Common myeloid progenitor, CD34-positive (primary cell): ENCODE measurements at regions not wholly inside any gene's neighbourhood (a gene's known extent, or its start where the extent isn't known, plus 50 kb on each side); places are given as distances from the start of the nearest gene placed in this dataset.

ENCODE experiments used
- CTCF ChIA-PET: fragments of 350-600 bp; sonication (Branson Sonifier 250); formaldehyde crosslinking; loops from one replicate; lab custom pipeline; 2021; ENCODE audit warnings: antibody characterized with exemption; lab: Charles Lee
- POLR2A ChIA-PET: fragments of 350-600 bp; sonication (Branson Sonifier 250); formaldehyde crosslinking; loops from one replicate; lab custom pipeline; 2021; ENCODE audit warnings: antibody characterized with exemption; lab: Charles Lee
- DNase-seq, 3 donors: peaks; one replicate each; pipeline versions ENCODE4 v3.0.0 to v3.0.0-alpha.2; 2013
- H3K27ac ChIP-seq, 2 experiments: 1 replicate in 1 of 2; 2 replicates in 1 of 2; pipeline ENCODE4 v1.7.0; 2013; ENCODE audit warnings: inconsistent platforms in 2 of 2, low read length in 2 of 2, mild to moderate bottlenecking in 2 of 2, low read depth in 1 of 2, moderate library complexity in 1 of 2; ENCODE audit not compliant: severe bottlenecking in 2 of 2, insufficient read depth in 1 of 2, poor library complexity in 1 of 2
- H3K27me3 ChIP-seq, 5 experiments: replicated peaks in 2 of 5; 1 replicate in 3 of 5; 2 replicates in 2 of 5; pipeline versions ENCODE4 v1.6.1 to v1.7.0; 2013; ENCODE audit warnings: low read length in 4 of 5, mild to moderate bottlenecking in 2 of 5, moderate library complexity in 2 of 5, inconsistent platforms in 1 of 5; ENCODE audit not compliant: insufficient read depth in 5 of 5, control insufficient read depth in 4 of 5
- H3K36me3 ChIP-seq, 4 experiments: 1 replicate in 2 of 4; 2 replicates in 2 of 4; pipeline versions ENCODE4 v1.6.1 to v1.7.0; 2013; ENCODE audit warnings: low read length in 3 of 4, control low read depth in 1 of 4, mild to moderate bottlenecking in 1 of 4; ENCODE audit not compliant: control insufficient read depth in 4 of 4, insufficient read depth in 4 of 4
- H3K4me1 ChIP-seq, 4 experiments: 1 replicate in 3 of 4; 2 replicates in 1 of 4; pipeline versions ENCODE4 v1.6.1 to v1.7.1; 2013; ENCODE audit warnings: low read length in 3 of 4, mild to moderate bottlenecking in 3 of 4, control low read depth in 1 of 4, inconsistent platforms in 1 of 4, moderate library complexity in 1 of 4; ENCODE audit not compliant: control insufficient read depth in 4 of 4, insufficient read depth in 4 of 4; ENCODE audit errors: control extremely low read depth in 1 of 4
- H3K4me3 ChIP-seq, 7 experiments: 1 replicate in 4 of 7; 2 replicates in 3 of 7; pipeline versions ENCODE4 v1.5.1 to v1.7.0; 2013; ENCODE audit warnings: mild to moderate bottlenecking in 7 of 7, low read length in 6 of 7, moderate library complexity in 6 of 7, inconsistent platforms in 2 of 7, low read depth in 2 of 7, control low read depth in 1 of 7; ENCODE audit not compliant: insufficient read depth in 4 of 7, control insufficient read depth in 1 of 7; ENCODE audit errors: extremely low read depth in 1 of 7
- H3K9me3 ChIP-seq, 5 experiments: 1 replicate in 4 of 5; 2 replicates in 1 of 5; pipeline versions ENCODE4 v1.6.1 to v1.7.1; 2013; ENCODE audit warnings: low read length in 4 of 5, mild to moderate bottlenecking in 2 of 5, inconsistent platforms in 1 of 5, low read depth in 1 of 5, moderate library complexity in 1 of 5; ENCODE audit not compliant: control insufficient read depth in 4 of 5, insufficient read depth in 2 of 5; ENCODE audit errors: control extremely low read depth in 1 of 5
- WGBS: methylation state at CpG from one replicate; pipeline ENCODE4 v1.1.5; 2013; ENCODE audit not compliant: insufficient coverage; 5-methylcytosine and 5-hydroxymethylcytosine counted together

- 100% methylated on average over 1 of the region's 2 CpGs for WGBS
- no peak overlapping the region for H3K27ac ChIP-seq
- ChIA-PET CTCF (interaction anchor here (1.0 kb wide), 1 partner anchor 9 kb away, joined by 3 read pairs; no protein-coding TSS in a partner anchor), POLR2A (no interaction called here)
- H3K9me3 ChIP-seq: no peaks in the 10 kb centered on the region
- no peaks in the 10 kb centered on the region for H3K36me3 ChIP-seq
- H3K27me3 ChIP-seq: peaks cover 0 to 3% (median 0%) of the 10 kb centered on the region in 5 experiments
- no peak overlapping the region for H3K4me3 ChIP-seq
- no peak for DNase-seq
- peaks cover 0 to 4% (median 0%) of the 10 kb centered on the region in 4 experiments for H3K4me1 ChIP-seq
Observed at GRCh38 chr3:124424396-124424795, 305.9 kb upstream of the UMPS start.

- H3K9me3 ChIP-seq: no peaks in the 10 kb centered on the region
- H3K36me3 ChIP-seq: no peaks in the 10 kb centered on the region
- no peak overlapping the region for H3K4me3 ChIP-seq
- DNase-seq: no peak
- CTCF ChIA-PET: no interaction called here
- no peak overlapping the region for H3K27ac ChIP-seq
- H3K27me3 ChIP-seq: no peaks in the 10 kb centered on the region
- WGBS: 97% methylated on average over 6 of the region's 6 CpGs
- POLR2A ChIA-PET: no interaction called here
- H3K4me1 ChIP-seq: peaks cover 0 to 4% (median 0%) of the 10 kb centered on the region in 4 experiments
Observed at GRCh38 chr3:124425972-124426371, 304.3 kb upstream of the UMPS start.

- POLR2A ChIA-PET: no interaction called here
- DNase-seq: no peak
- CTCF ChIA-PET: interaction anchor here (1.1 kb wide), 1 partner anchor 12 kb away, joined by 4 read pairs; no protein-coding TSS in a partner anchor
Observed at GRCh38 chr3:124428372-124429128, 301.7 kb upstream of the UMPS start.

GRCh38 chr3:124429129-124429815, 301.0 kb upstream of the UMPS start:
- H3K4me3 ChIP-seq: no peak overlapping the region
- H3K9me3 ChIP-seq: no peaks in the 10 kb centered on the region
- peak; percentile 4 to 55 (median 39) for DNase-seq
- ChIA-PET CTCF (no interaction called here), POLR2A (no interaction called here)
- no peaks in the 10 kb centered on the region for H3K27me3 ChIP-seq
- H3K4me1 ChIP-seq: peaks cover 0 to 4% (median 0%) of the 10 kb centered on the region in 4 experiments
- 28% methylated on average over 3 of the region's 3 CpGs for WGBS
- H3K27ac ChIP-seq: no peak overlapping the region
- H3K36me3 ChIP-seq: no peaks in the 10 kb centered on the region

More at GRCh38 chr3:124428372-124429128, 301.7 kb upstream of the UMPS start:
- Histone ChIP-seq H3K27ac (no peak overlapping the region), H3K4me3 (no peak overlapping the region), H3K27me3 (no peaks in the 10 kb centered on the region), H3K4me1 (peaks cover 0 to 4% (median 0%) of the 10 kb centered on the region in 4 experiments), H3K36me3 (no peaks in the 10 kb centered on the region), H3K9me3 (no peaks in the 10 kb centered on the region)

GRCh38 chr3:124431331-124431994, 298.8 kb upstream of the UMPS start:
- no CpG with 5 or more reads among the region's 4 CpGs for WGBS
- no peak overlapping the region for H3K4me3 ChIP-seq
- H3K27ac ChIP-seq: no peak overlapping the region
- no peaks in the 10 kb centered on the region for H3K36me3 ChIP-seq
- H3K9me3 ChIP-seq: no peaks in the 10 kb centered on the region
- DNase-seq: no peak
- peaks cover 0 to 4% (median 0%) of the 10 kb centered on the region in 4 experiments for H3K4me1 ChIP-seq
- H3K27me3 ChIP-seq: no peaks in the 10 kb centered on the region
- ChIA-PET POLR2A (no interaction called here), CTCF (no interaction called here)

- Histone ChIP-seq H3K27ac (no peak overlapping the region), H3K4me1 (peaks cover 0 to 7% (median 1%) of the 10 kb centered on the region in 4 experiments), H3K4me3 (no peak overlapping the region), H3K27me3 (no peaks in the 10 kb centered on the region), H3K9me3 (no peaks in the 10 kb centered on the region), H3K36me3 (no peaks in the 10 kb centered on the region)
- DNase-seq: no peak
- WGBS: 97% methylated on average over 10 of the region's 10 CpGs
- CTCF ChIA-PET: interaction anchor here (0.7 kb wide), 1 partner anchor 11 kb away, joined by 4 read pairs; no protein-coding TSS in a partner anchor
- POLR2A ChIA-PET: no interaction called here
Observed at GRCh38 chr3:124434176-124434575, 296.1 kb upstream of the UMPS start.
